Activated naive CD8-positive, alpha-beta T cell treated with anti-CD3 and anti-CD28 coated beads, Interleukin-2, amount 50 U/mL, for 24 hours (primary cell): ENCODE measurements at regions not wholly inside any gene's neighbourhood (a gene's known extent, or its start where the extent isn't known, plus 50 kb on each side); places are given as distances from the start of the nearest gene placed in this dataset.
"Not testable (repeated sequence)": the region's sequence is repeated elsewhere in the genome, so short reads cannot be mapped to it uniquely, and the experiment has no call there.

Experiments
- ATAC-seq: fragments of 150-1000 bp; cut with Tn5 transposase; one replicate; pipeline ENCODE4 v1.10.0; 2021
- DNase-seq: peaks from one replicate; pipeline ENCODE4 v3.0.0; 2021
- H3K27ac Mint-ChIP-seq: one replicate; pipeline ENCODE4 v1.8.0; 2021; ENCODE audit warnings: mild to moderate bottlenecking, mixed read lengths
- H3K27me3 Mint-ChIP-seq: one replicate; pipeline ENCODE4 v1.8.0; 2021; ENCODE audit warnings: mixed read lengths
- H3K36me3 Mint-ChIP-seq: one replicate; pipeline ENCODE4 v1.8.0; 2021; ENCODE audit warnings: low read depth, mixed read lengths
- H3K4me1 Mint-ChIP-seq: one replicate; pipeline ENCODE4 v1.8.0; 2021; ENCODE audit warnings: mixed read lengths
- H3K4me3 Mint-ChIP-seq: one replicate; pipeline ENCODE4 v1.8.0; 2021; ENCODE audit warnings: mild to moderate bottlenecking, moderate library complexity, mixed read lengths
- H3K9me3 Mint-ChIP-seq: one replicate; pipeline ENCODE4 v1.8.0; 2021; ENCODE audit warnings: mixed read lengths

- Mint-ChIP-seq H3K4me1 (no peaks in the 10 kb centered on the region), H3K36me3 (no peaks in the 10 kb centered on the region), H3K27ac (no peak overlapping the region), H3K4me3 (no peak overlapping the region), H3K27me3 (peaks cover 2% of the 10 kb centered on the region), H3K9me3 (no peaks in the 10 kb centered on the region)
- ATAC-seq (no peak), DNase-seq (no peak)
Measured at GRCh38 chr3:155995525-155996370, 124.6 kb upstream of the KCNAB1 start.

- Mint-ChIP-seq H3K27me3 (peaks cover 3% of the 10 kb centered on the region), H3K36me3 (no peaks in the 10 kb centered on the region), H3K9me3 (no peaks in the 10 kb centered on the region), H3K4me3 (no peak overlapping the region), H3K4me1 (no peaks in the 10 kb centered on the region), H3K27ac (no peak overlapping the region)
- DNase-seq, result no peak
- ATAC-seq, result no peak
Measured at GRCh38 chr3:155996882-155997281, 123.5 kb upstream of the KCNAB1 start.

GRCh38 chr3:155998173-155998572, 122.2 kb upstream of the KCNAB1 start:
- H3K4me1 Mint-ChIP-seq, H3K4me3 Mint-ChIP-seq, H3K27ac Mint-ChIP-seq, H3K27me3 Mint-ChIP-seq, H3K9me3 Mint-ChIP-seq, H3K36me3 Mint-ChIP-seq, ATAC-seq, DNase-seq: not testable (repeated sequence)

- Mint-ChIP-seq H3K4me3 (no peak overlapping the region), H3K27me3 (peaks cover 13% of the 10 kb centered on the region), H3K36me3 (no peaks in the 10 kb centered on the region), H3K9me3 (no peaks in the 10 kb centered on the region), H3K4me1 (no peaks in the 10 kb centered on the region), H3K27ac (no peak overlapping the region)
- ATAC-seq (no peak), DNase-seq (no peak)
Measured at GRCh38 chr3:156005736-156006135, 114.6 kb upstream of the KCNAB1 start.

GRCh38 chr3:156010829-156011228, 109.5 kb upstream of the KCNAB1 start:
- Mint-ChIP-seq H3K27ac (no peak overlapping the region), H3K36me3 (no peaks in the 10 kb centered on the region), H3K4me3 (no peak overlapping the region), H3K27me3 (peaks cover 2% of the 10 kb centered on the region), H3K9me3 (no peaks in the 10 kb centered on the region), H3K4me1 (no peaks in the 10 kb centered on the region)
- no peak for ATAC-seq
- DNase-seq, result no peak

- Mint-ChIP-seq H3K27ac (no peak overlapping the region), H3K27me3 (peaks cover 2% of the 10 kb centered on the region), H3K9me3 (no peaks in the 10 kb centered on the region), H3K36me3 (no peaks in the 10 kb centered on the region), H3K4me3 (no peak overlapping the region), H3K4me1 (no peaks in the 10 kb centered on the region)
- DNase-seq, result no peak
- no peak for ATAC-seq
Measured at GRCh38 chr3:156014489-156014888, 105.9 kb upstream of the KCNAB1 start.

- H3K4me3 Mint-ChIP-seq, result no peak overlapping the region
- no peaks in the 10 kb centered on the region for H3K36me3 Mint-ChIP-seq
- ATAC-seq, result no peak
- H3K4me1 Mint-ChIP-seq, result no peaks in the 10 kb centered on the region
- H3K9me3 Mint-ChIP-seq, result no peaks in the 10 kb centered on the region
- H3K27me3 Mint-ChIP-seq, result peaks cover 2% of the 10 kb centered on the region
- no peak overlapping the region for H3K27ac Mint-ChIP-seq
- DNase-seq, result no peak
Measured at GRCh38 chr3:156016902-156017301, 103.5 kb upstream of the KCNAB1 start.

GRCh38 chr3:156017352-156018030, 102.9 kb upstream of the KCNAB1 start:
- DNase-seq (no peak), ATAC-seq (no peak)
- Mint-ChIP-seq H3K27me3 (peaks cover 2% of the 10 kb centered on the region), H3K27ac (no peak overlapping the region), H3K4me1 (no peaks in the 10 kb centered on the region), H3K36me3 (no peaks in the 10 kb centered on the region), H3K4me3 (no peak overlapping the region), H3K9me3 (no peaks in the 10 kb centered on the region)

GRCh38 chr3:156024904-156025533, 95.4 kb upstream of the KCNAB1 start:
- H3K9me3 Mint-ChIP-seq, result no peaks in the 10 kb centered on the region
- H3K27me3 Mint-ChIP-seq, result peaks cover 3% of the 10 kb centered on the region
- no peak overlapping the region for H3K4me3 Mint-ChIP-seq
- DNase-seq (no peak), ATAC-seq (no peak)
- H3K36me3 Mint-ChIP-seq, result no peaks in the 10 kb centered on the region
- no peaks in the 10 kb centered on the region for H3K4me1 Mint-ChIP-seq
- H3K27ac Mint-ChIP-seq, result no peak overlapping the region

GRCh38 chr3:156029208-156029607, 91.2 kb upstream of the KCNAB1 start:
- no peaks in the 10 kb centered on the region for H3K4me1 Mint-ChIP-seq
- H3K4me3 Mint-ChIP-seq, result no peak overlapping the region
- H3K9me3 Mint-ChIP-seq, result no peaks in the 10 kb centered on the region
- H3K36me3 Mint-ChIP-seq, result no peaks in the 10 kb centered on the region
- DNase-seq, result no peak
- H3K27ac Mint-ChIP-seq, result no peak overlapping the region
- peaks cover 6% of the 10 kb centered on the region for H3K27me3 Mint-ChIP-seq
- no peak for ATAC-seq

GRCh38 chr3:156030723-156031122, 89.7 kb upstream of the KCNAB1 start:
- no peak for ATAC-seq
- no peaks in the 10 kb centered on the region for H3K4me1 Mint-ChIP-seq
- peaks cover 6% of the 10 kb centered on the region for H3K27me3 Mint-ChIP-seq
- no peaks in the 10 kb centered on the region for H3K9me3 Mint-ChIP-seq
- H3K4me3 Mint-ChIP-seq, result no peak overlapping the region
- no peak for DNase-seq
- no peak overlapping the region for H3K27ac Mint-ChIP-seq
- H3K36me3 Mint-ChIP-seq, result no peaks in the 10 kb centered on the region

- H3K27ac Mint-ChIP-seq, result no peak overlapping the region
- H3K9me3 Mint-ChIP-seq, result no peaks in the 10 kb centered on the region
- H3K4me1 Mint-ChIP-seq, result no peaks in the 10 kb centered on the region
- ATAC-seq (no peak), DNase-seq (no peak)
- peaks cover 3% of the 10 kb centered on the region for H3K27me3 Mint-ChIP-seq
- H3K36me3 Mint-ChIP-seq, result no peaks in the 10 kb centered on the region
- H3K4me3 Mint-ChIP-seq, result no peak overlapping the region
Measured at GRCh38 chr3:156033428-156033827, 87.0 kb upstream of the KCNAB1 start.

- H3K27ac Mint-ChIP-seq, result no peak overlapping the region
- H3K4me3 Mint-ChIP-seq, result no peak overlapping the region
- no peaks in the 10 kb centered on the region for H3K9me3 Mint-ChIP-seq
- H3K4me1 Mint-ChIP-seq, result no peaks in the 10 kb centered on the region
- peaks cover 3% of the 10 kb centered on the region for H3K27me3 Mint-ChIP-seq
- no peaks in the 10 kb centered on the region for H3K36me3 Mint-ChIP-seq
- ATAC-seq, result no peak
- no peak for DNase-seq
Measured at GRCh38 chr3:156035158-156035557, 85.2 kb upstream of the KCNAB1 start.

- ATAC-seq, result no peak
- Mint-ChIP-seq H3K4me3 (no peak overlapping the region), H3K4me1 (no peaks in the 10 kb centered on the region), H3K27ac (no peak overlapping the region), H3K9me3 (no peaks in the 10 kb centered on the region), H3K27me3 (peaks cover 2% of the 10 kb centered on the region), H3K36me3 (no peaks in the 10 kb centered on the region)
- no peak for DNase-seq
Measured at GRCh38 chr3:156036258-156037053, 83.9 kb upstream of the KCNAB1 start.
